Prostate gland (tissue), 2 donors: ENCODE measurements at regions not wholly inside any gene's neighbourhood (a gene's known extent, or its start where the extent isn't known, plus 50 kb on each side); places are given as distances from the start of the nearest gene placed in this dataset.

ENCODE experiments used
- DNase-seq: peaks from one replicate; pipeline ENCODE4 v3.0.0-alpha.2; 2019; ENCODE audit warnings: low spot score
- H3K27ac ChIP-seq, 2 donors: fragments of 200-600 bp; sonication (generic); 2 replicates each; pipeline ENCODE4 v1.5.1; 2017 to 2019
- H3K27me3 ChIP-seq: fragments of 200-600 bp; sonication (generic); replicated peaks from 2 replicates; pipeline ENCODE4 v1.5.1; 2019; ENCODE audit not compliant: insufficient read depth
- H3K36me3 ChIP-seq, 2 donors: fragments of 200-600 bp; sonication (generic); 1 replicate in 1 of 2; 2 replicates in 1 of 2; pipeline versions ENCODE4 v1.5.1 to v1.8.1; 2017 to 2019
- H3K4me1 ChIP-seq: fragments of 200-600 bp; sonication (generic); replicated peaks from 2 replicates; pipeline ENCODE4 v1.5.1; 2019
- H3K4me3 ChIP-seq, 2 donors: fragments of 200-600 bp; sonication (generic); 2 replicates each; pipeline ENCODE4 v1.5.1; 2017 to 2019
- H3K9me3 ChIP-seq: fragments of 200-600 bp; sonication (generic); 2 replicates; pipeline ENCODE4 v1.5.1; 2017
- CTCF ChIP-seq, 4 experiments: fragments of 200-600 bp in 2 of 4; fragments of 450-650 bp in 2 of 4; sonication (generic) in 2 of 4; IDR thresholded peaks; 1 replicate in 3 of 4; 2 replicates in 1 of 4; pipeline ENCODE4 v1.5.1; 2016 to 2019; ENCODE audit warnings: antibody characterized with exemption in 4 of 4, mild to moderate bottlenecking in 2 of 4, moderate library complexity in 2 of 4
- POLR2A ChIP-seq: fragments of 450-650 bp; IDR thresholded peaks from one replicate; pipeline ENCODE4 v1.6.1; 2016; ENCODE audit warnings: antibody characterized with exemption, mild to moderate bottlenecking
- POLR2AphosphoS5 ChIP-seq: sonication (generic); formaldehyde crosslinking; IDR thresholded peaks from one replicate; pipeline ENCODE4 v1.6.1; 2017; ENCODE audit warnings: antibody characterized with exemption
- WGBS: methylation state at CpG from one replicate; pipeline ENCODE4 v1.1.5; 2018; 5-methylcytosine and 5-hydroxymethylcytosine counted together
- intact Hi-C: fragments of 100-400 bp; cut with DNase I; formaldehyde crosslinking; loops from one replicate; pipeline ENCODE4 v1.14.2; 2022

- no peaks in the 10 kb centered on the region for H3K27me3 ChIP-seq
- H3K4me3 ChIP-seq: no peak overlapping the region
- no peaks in the 10 kb centered on the region for H3K36me3 ChIP-seq
- no peaks in the 10 kb centered on the region for H3K9me3 ChIP-seq
- WGBS: 80% methylated on average over 6 of the region's 6 CpGs
- no peak overlapping the region for H3K27ac ChIP-seq
- intact Hi-C loops: no loop called here
- TF ChIP-seq POLR2AphosphoS5: no peak
- no peak for TF ChIP-seq POLR2A
- no peak for TF ChIP-seq CTCF (IDR thresholded peaks at IDR 0.05)
- no peak for DNase-seq
- H3K4me1 ChIP-seq: no peaks in the 10 kb centered on the region
Observed at GRCh38 chr3:102841866-102842265, 407.1 kb downstream of the ZPLD1 start.

- Histone ChIP-seq H3K9me3 (no peaks in the 10 kb centered on the region), H3K27ac (no peak overlapping the region), H3K36me3 (no peaks in the 10 kb centered on the region), H3K27me3 (no peaks in the 10 kb centered on the region), H3K4me3 (no peak overlapping the region), H3K4me1 (no peaks in the 10 kb centered on the region)
- WGBS: 91% methylated on average over 2 of the region's 2 CpGs
- intact Hi-C loops: no loop called here
- no peak for DNase-seq
- TF ChIP-seq POLR2AphosphoS5 (no peak), CTCF (IDR thresholded peaks at IDR 0.05) (no peak), POLR2A (no peak)
Observed at GRCh38 chr3:102866845-102867244, 432.0 kb downstream of the ZPLD1 start.

- Histone ChIP-seq H3K36me3 (no peaks in the 10 kb centered on the region), H3K27ac (no peak overlapping the region), H3K4me1 (no peaks in the 10 kb centered on the region), H3K9me3 (no peaks in the 10 kb centered on the region), H3K27me3 (no peaks in the 10 kb centered on the region), H3K4me3 (no peak overlapping the region)
- TF ChIP-seq CTCF (IDR thresholded peaks at IDR 0.05) (no peak), POLR2AphosphoS5 (no peak), POLR2A (no peak)
- intact Hi-C loops: no loop called here
- DNase-seq: no peak
- 88% methylated on average over 2 of the region's 2 CpGs for WGBS
Observed at GRCh38 chr3:102883515-102883914, 448.7 kb downstream of the ZPLD1 start.

- H3K27me3 ChIP-seq: no peaks in the 10 kb centered on the region
- no peak overlapping the region for H3K27ac ChIP-seq
- no peak for DNase-seq
- no peaks in the 10 kb centered on the region for H3K4me1 ChIP-seq
- TF ChIP-seq POLR2AphosphoS5 (no peak), CTCF (IDR thresholded peaks at IDR 0.05) (no peak), POLR2A (no peak)
- H3K4me3 ChIP-seq: no peak overlapping the region
- no peaks in the 10 kb centered on the region for H3K9me3 ChIP-seq
- 56% methylated on average over 1 of the region's 1 CpG for WGBS
- no peaks in the 10 kb centered on the region for H3K36me3 ChIP-seq
- intact Hi-C loops: no loop called here
Observed at GRCh38 chr3:102885289-102885688, 450.5 kb downstream of the ZPLD1 start.

GRCh38 chr3:102887431-102887830 lies 452.6 kb downstream of the ZPLD1 start:
- Histone ChIP-seq H3K4me3 (no peak overlapping the region), H3K9me3 (no peaks in the 10 kb centered on the region), H3K4me1 (no peaks in the 10 kb centered on the region), H3K27me3 (no peaks in the 10 kb centered on the region), H3K27ac (no peak overlapping the region), H3K36me3 (no peaks in the 10 kb centered on the region)
- WGBS: 62% methylated on average over 3 of the region's 3 CpGs
- DNase-seq: no peak
- no peak for TF ChIP-seq CTCF (IDR thresholded peaks at IDR 0.05)
- no peak for TF ChIP-seq POLR2AphosphoS5
- no peak for TF ChIP-seq POLR2A
- intact Hi-C loops: no loop called here
